ENCODE measurements at regions not wholly inside any gene's neighbourhood (a gene's known extent, or its start where the extent isn't known, plus 50 kb on each side); places are given as distances from the start of the nearest gene placed in this dataset.

DNA sequence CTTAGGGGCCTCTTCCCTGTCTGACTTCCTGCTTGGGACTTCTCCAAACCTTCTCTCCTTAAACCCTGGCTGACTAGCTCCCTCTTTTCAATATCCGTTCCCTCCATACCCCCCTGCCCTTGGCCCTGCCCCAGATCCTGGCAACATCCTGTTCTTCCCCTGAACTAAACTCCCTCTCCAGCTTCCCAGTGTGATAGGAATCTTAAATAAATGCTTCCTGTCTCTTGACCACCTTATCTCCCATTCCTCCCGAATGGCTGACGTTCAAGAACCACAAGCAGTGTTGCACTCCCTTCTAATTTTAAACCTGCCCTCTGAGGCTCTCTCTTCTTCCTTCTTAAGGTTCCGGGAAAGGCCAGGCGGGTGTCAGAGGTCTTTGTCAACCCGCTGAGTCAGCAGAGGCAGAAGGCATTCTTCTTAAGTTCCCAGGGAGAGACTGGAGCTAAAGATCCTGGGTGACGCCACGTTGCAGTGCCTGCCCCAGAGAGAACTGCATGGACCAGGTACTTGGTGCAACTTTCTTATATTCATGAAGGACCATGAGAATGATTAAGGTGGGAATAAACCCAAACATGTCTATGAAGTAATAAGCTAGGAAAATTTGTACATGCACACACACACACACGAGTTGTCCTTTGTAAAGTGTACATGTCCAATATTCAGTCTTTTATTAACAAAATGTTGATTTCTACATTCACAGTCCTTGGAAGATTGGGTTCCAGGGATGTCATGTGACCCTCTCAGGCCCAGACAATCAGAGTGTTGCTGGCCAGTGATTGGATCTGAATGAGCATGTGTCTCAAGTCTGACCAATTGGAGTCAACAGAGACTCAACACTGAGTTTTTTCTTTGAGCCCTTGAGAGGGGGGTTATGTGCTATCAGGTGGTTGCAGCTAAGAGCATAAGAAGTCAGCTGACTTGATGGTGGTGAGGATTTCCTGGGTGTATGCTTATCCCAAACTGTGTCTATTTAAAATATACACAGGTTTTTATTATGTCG is 420.2 kb upstream of the TBX3 start:
- TF ChIP-seq POLR2A (IDR thresholded peaks at IDR 0.05; ENCODE audit: extremely low read depth, insufficient read length) (no peak), MYC (IDR thresholded peaks at IDR 0.05; ENCODE audit: low read depth, low read length) (no peak)
- TF ChIP-seq, protein P1, sequence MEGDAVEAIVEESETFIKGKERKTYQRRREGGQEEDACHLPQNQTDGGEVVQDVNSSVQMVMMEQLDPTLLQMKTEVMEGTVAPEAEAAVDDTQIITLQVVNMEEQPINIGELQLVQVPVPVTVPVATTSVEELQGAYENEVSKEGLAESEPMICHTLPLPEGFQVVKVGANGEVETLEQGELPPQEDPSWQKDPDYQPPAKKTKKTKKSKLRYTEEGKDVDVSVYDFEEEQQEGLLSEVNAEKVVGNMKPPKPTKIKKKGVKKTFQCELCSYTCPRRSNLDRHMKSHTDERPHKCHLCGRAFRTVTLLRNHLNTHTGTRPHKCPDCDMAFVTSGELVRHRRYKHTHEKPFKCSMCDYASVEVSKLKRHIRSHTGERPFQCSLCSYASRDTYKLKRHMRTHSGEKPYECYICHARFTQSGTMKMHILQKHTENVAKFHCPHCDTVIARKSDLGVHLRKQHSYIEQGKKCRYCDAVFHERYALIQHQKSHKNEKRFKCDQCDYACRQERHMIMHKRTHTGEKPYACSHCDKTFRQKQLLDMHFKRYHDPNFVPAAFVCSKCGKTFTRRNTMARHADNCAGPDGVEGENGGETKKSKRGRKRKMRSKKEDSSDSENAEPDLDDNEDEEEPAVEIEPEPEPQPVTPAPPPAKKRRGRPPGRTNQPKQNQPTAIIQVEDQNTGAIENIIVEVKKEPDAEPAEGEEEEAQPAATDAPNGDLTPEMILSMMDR (IDR thresholded peaks at IDR 0.05; ENCODE audit: low read depth, low read length): no peak
